ENCODE measurements at regions not wholly inside any gene's neighbourhood (a gene's known extent, or its start where the extent isn't known, plus 50 kb on each side); places are given as distances from the start of the nearest gene placed in this dataset.

- DNase-seq (ENCODE audit: low read depth) = no peak
These were observed 299.5 kb downstream of the PRL start for GRCh38 chr6:21997119-21998037.

- no peak for DNase-seq (ENCODE audit: low read depth)
These were observed 298.3 kb downstream of the PRL start for GRCh38 chr6:21998582-21998981.

- peak; percentile 27 for DNase-seq (ENCODE audit: low read depth)
These were observed 297.8 kb downstream of the PRL start for GRCh38 chr6:21999012-21999528.

- no peak for DNase-seq (ENCODE audit: low read depth)
These were observed 297.1 kb downstream of the PRL start for GRCh38 chr6:21999741-22000140.

- DNase-seq (ENCODE audit: low read depth) = no peak
These were observed 295.3 kb downstream of the PRL start for GRCh38 chr6:22001396-22002027.

GRCh38 chr6:22003287-22003686 lies 293.5 kb downstream of the PRL start:
- no peak for DNase-seq (ENCODE audit: low read depth)

GRCh38 chr6:22006795-22007194 lies 290.0 kb downstream of the PRL start:
- DNase-seq (ENCODE audit: low read depth) = no peak

- DNase-seq (ENCODE audit: low read depth) = no peak
These were observed 289.4 kb downstream of the PRL start for GRCh38 chr6:22007469-22007868.

- no peak for DNase-seq (ENCODE audit: low read depth)
These were observed 288.5 kb downstream of the PRL start for GRCh38 chr6:22008248-22008836.

GRCh38 chr6:22010102-22010501 lies 286.7 kb downstream of the PRL start:
- DNase-seq (ENCODE audit: low read depth) = no peak

- DNase-seq (ENCODE audit: low read depth) = no peak
These were observed 281.6 kb downstream of the PRL start for GRCh38 chr6:22015216-22015615.

- no peak for DNase-seq (ENCODE audit: low read depth)
These were observed 280.9 kb downstream of the PRL start for GRCh38 chr6:22015944-22016343.

- no peak for DNase-seq (ENCODE audit: low read depth)
These were observed 279.6 kb downstream of the PRL start for GRCh38 chr6:22017272-22017671.

- no peak for DNase-seq (ENCODE audit: low read depth)
These were observed 279.1 kb downstream of the PRL start for GRCh38 chr6:22017766-22018165.

- DNase-seq (ENCODE audit: low read depth) = no peak
These were observed 277.0 kb downstream of the PRL start for GRCh38 chr6:22019857-22020256.

GRCh38 chr6:22020299-22021003 lies 276.4 kb downstream of the PRL start:
- DNase-seq (ENCODE audit: low read depth) = no peak

GRCh38 chr6:22021966-22022365 lies 274.9 kb downstream of the PRL start:
- no peak for DNase-seq (ENCODE audit: low read depth)

GRCh38 chr6:22023937-22024336 lies 272.9 kb downstream of the PRL start:
- no peak for DNase-seq (ENCODE audit: low read depth)

GRCh38 chr6:22024973-22025467 lies 271.8 kb downstream of the PRL start:
- DNase-seq (ENCODE audit: low read depth) = no peak

GRCh38 chr6:22025468-22026163 lies 271.2 kb downstream of the PRL start:
- DNase-seq (ENCODE audit: low read depth) = no peak

- no peak for DNase-seq (ENCODE audit: low read depth)
These were observed 270.6 kb downstream of the PRL start for GRCh38 chr6:22026164-22026678.

All from GM04503 (cell line).